Esophagus (tissue), 2 donors: ENCODE measurements at regions not wholly inside any gene's neighbourhood (a gene's known extent, or its start where the extent isn't known, plus 50 kb on each side); places are given as distances from the start of the nearest gene placed in this dataset.

ENCODE experiments used
- H3K27ac ChIP-seq, 2 donors: one replicate each; pipeline ENCODE4 v1.5.1; 2013; ENCODE audit warnings: low read depth in 2 of 2, mild to moderate bottlenecking in 2 of 2, inconsistent platforms in 1 of 2, low read length in 1 of 2, moderate library complexity in 1 of 2
- H3K27me3 ChIP-seq, 2 donors: one replicate each; pipeline ENCODE4 v1.6.1; 2013; ENCODE audit warnings: low read length in 2 of 2, control low read depth in 1 of 2, mild to moderate bottlenecking in 1 of 2; ENCODE audit not compliant: insufficient read depth in 2 of 2, control insufficient read depth in 1 of 2
- H3K36me3 ChIP-seq, 2 donors: one replicate each; pipeline ENCODE4 v1.6.1; 2013; ENCODE audit warnings: low read length in 1 of 2; ENCODE audit not compliant: control insufficient read depth in 2 of 2, insufficient read depth in 2 of 2
- H3K4me1 ChIP-seq, 2 donors: one replicate each; pipeline ENCODE4 v1.6.1; 2013; ENCODE audit warnings: low read length in 1 of 2; ENCODE audit not compliant: control insufficient read depth in 2 of 2, insufficient read depth in 2 of 2
- H3K4me3 ChIP-seq, 2 donors: one replicate each; pipeline ENCODE4 v1.5.1; 2013; ENCODE audit warnings: low read length in 2 of 2, mild to moderate bottlenecking in 2 of 2, low read depth in 1 of 2, moderate library complexity in 1 of 2
- H3K9me3 ChIP-seq, 2 donors: one replicate each; pipeline ENCODE4 v1.6.1; 2013; ENCODE audit warnings: mild to moderate bottlenecking in 2 of 2, low read depth in 1 of 2, low read length in 1 of 2, moderate library complexity in 1 of 2; ENCODE audit not compliant: control insufficient read depth in 2 of 2, insufficient read depth in 1 of 2
- WGBS, 2 donors: extraction: QIAGEN DNeasy Blood & Tissue Kit; methylation state at CpG; one replicate each; pipeline ENCODE4 v1.1.7; 2013; 5-methylcytosine and 5-hydroxymethylcytosine counted together
- donor health status: healthy with polysubstance abuse.
- donor health status: Bipolar disorder and iron deficiency.

- WGBS, 2 donors: 93% methylated on average over 13 of the region's 13 CpGs
Observed at GRCh38 chr5:3944930-3945329, 349.3 kb downstream of the IRX1 start.

GRCh38 chr5:3948838-3949237 lies 353.2 kb downstream of the IRX1 start:
- H3K4me1 ChIP-seq: no peaks in the 10 kb centered on the region
- H3K27ac ChIP-seq: no peak overlapping the region
- H3K9me3 ChIP-seq: peaks cover 0 to 3% of the 10 kb centered on the region in 2 donors
- H3K4me3 ChIP-seq: no peak overlapping the region
- 79 to 89% methylated on average over 4 of the region's 4 CpGs for WGBS, 2 donors
- no peaks in the 10 kb centered on the region for H3K36me3 ChIP-seq
- no peaks in the 10 kb centered on the region for H3K27me3 ChIP-seq

More at GRCh38 chr5:3944930-3945329, 349.3 kb downstream of the IRX1 start:
- peaks cover 0 to 3% of the 10 kb centered on the region in 2 donors for H3K9me3 ChIP-seq
- H3K27me3 ChIP-seq: no peaks in the 10 kb centered on the region
- no peaks in the 10 kb centered on the region for H3K36me3 ChIP-seq
- H3K4me1 ChIP-seq: no peaks in the 10 kb centered on the region
- no peak overlapping the region for H3K27ac ChIP-seq
- H3K4me3 ChIP-seq: no peak overlapping the region

- no peaks in the 10 kb centered on the region for H3K27me3 ChIP-seq
- no peaks in the 10 kb centered on the region for H3K36me3 ChIP-seq
- peaks cover 0 to 3% of the 10 kb centered on the region in 2 donors for H3K9me3 ChIP-seq
- whole genome bisulfite sequencing, 2 donors: 39 to 47% methylated on average over 3 of the region's 3 CpGs
- no peaks in the 10 kb centered on the region for H3K4me1 ChIP-seq
- H3K4me3 ChIP-seq: no peak overlapping the region
- no peak overlapping the region for H3K27ac ChIP-seq
Observed at GRCh38 chr5:3954199-3954598, 358.6 kb downstream of the IRX1 start.

- Histone ChIP-seq H3K27ac (no peak overlapping the region), H3K36me3 (no peaks in the 10 kb centered on the region), H3K9me3 (peaks cover 0 to 3% of the 10 kb centered on the region in 2 donors), H3K27me3 (no peaks in the 10 kb centered on the region), H3K4me3 (no peak overlapping the region), H3K4me1 (no peaks in the 10 kb centered on the region)
- 66 to 69% methylated on average over 6 of the region's 6 CpGs for WGBS, 2 donors
Observed at GRCh38 chr5:3954633-3955032, 359.0 kb downstream of the IRX1 start.

GRCh38 chr5:3957658-3958057 lies 362.0 kb downstream of the IRX1 start:
- 69 to 73% methylated on average over 7 of the region's 7 CpGs for WGBS, 2 donors
- Histone ChIP-seq H3K27me3 (no peaks in the 10 kb centered on the region), H3K4me1 (no peaks in the 10 kb centered on the region), H3K4me3 (no peak overlapping the region), H3K9me3 (peaks cover 0 to 2% of the 10 kb centered on the region in 2 donors), H3K36me3 (no peaks in the 10 kb centered on the region), H3K27ac (no peak overlapping the region)

- H3K36me3 ChIP-seq: no peaks in the 10 kb centered on the region
- H3K4me3 ChIP-seq: no peak overlapping the region
- no peaks in the 10 kb centered on the region for H3K4me1 ChIP-seq
- 91 to 93% methylated on average over 6 of the region's 6 CpGs for WGBS, 2 donors
- H3K27me3 ChIP-seq: no peaks in the 10 kb centered on the region
- peaks cover 0 to 2% of the 10 kb centered on the region in 2 donors for H3K9me3 ChIP-seq
- H3K27ac ChIP-seq: no peak overlapping the region
Observed at GRCh38 chr5:3958389-3958788, 362.8 kb downstream of the IRX1 start.

- no peaks in the 10 kb centered on the region for H3K27me3 ChIP-seq
- H3K9me3 ChIP-seq: peaks cover 0 to 2% of the 10 kb centered on the region in 2 donors
- WGBS, 2 donors: 87 to 91% methylated on average over 19 of the region's 19 CpGs
- no peaks in the 10 kb centered on the region for H3K4me1 ChIP-seq
- no peaks in the 10 kb centered on the region for H3K36me3 ChIP-seq
- no peak overlapping the region for H3K4me3 ChIP-seq
- H3K27ac ChIP-seq: no peak overlapping the region
Observed at GRCh38 chr5:3962113-3962512, 366.5 kb downstream of the IRX1 start.

GRCh38 chr5:3963652-3964051 lies 368.0 kb downstream of the IRX1 start:
- H3K27ac ChIP-seq: no peak overlapping the region
- H3K27me3 ChIP-seq: no peaks in the 10 kb centered on the region
- peaks cover 0 to 2% of the 10 kb centered on the region in 2 donors for H3K9me3 ChIP-seq
- H3K4me3 ChIP-seq: no peak overlapping the region
- H3K4me1 ChIP-seq: no peaks in the 10 kb centered on the region
- 76 to 84% methylated on average over 1 of the region's 1 CpG for WGBS, 2 donors
- H3K36me3 ChIP-seq: no peaks in the 10 kb centered on the region

GRCh38 chr5:3980156-3980555 lies 384.5 kb downstream of the IRX1 start:
- H3K9me3 ChIP-seq: no peaks in the 10 kb centered on the region
- no peak overlapping the region for H3K4me3 ChIP-seq
- H3K36me3 ChIP-seq: no peaks in the 10 kb centered on the region
- 54 to 58% methylated on average over 6 of the region's 6 CpGs for WGBS, 2 donors
- H3K27ac ChIP-seq: no peak overlapping the region
- no peaks in the 10 kb centered on the region for H3K4me1 ChIP-seq
- H3K27me3 ChIP-seq: no peaks in the 10 kb centered on the region

GRCh38 chr5:3987867-3988266 lies 392.2 kb downstream of the IRX1 start:
- H3K4me3 ChIP-seq: no peak overlapping the region
- H3K27me3 ChIP-seq: no peaks in the 10 kb centered on the region
- no peak overlapping the region for H3K27ac ChIP-seq
- H3K9me3 ChIP-seq: peaks cover 3 to 4% of the 10 kb centered on the region in 2 donors
- H3K36me3 ChIP-seq: no peaks in the 10 kb centered on the region
- H3K4me1 ChIP-seq: no peaks in the 10 kb centered on the region
- 83 to 92% methylated on average over 4 of the region's 4 CpGs for WGBS, 2 donors
